H9 (cell line): ENCODE measurements at regions not wholly inside any gene's neighbourhood (a gene's known extent, or its start where the extent isn't known, plus 50 kb on each side); places are given as distances from the start of the nearest gene placed in this dataset.

ENCODE experiments used
- DNase-seq: peaks from one replicate; pipeline ENCODE4 v3.0.0-alpha.2; 2017
- H2AFZ ChIP-seq: one replicate; pipeline ENCODE4 v1.6.1; 2013; ENCODE audit warnings: mild to moderate bottlenecking, low read length, control low read depth, moderate library complexity
- H2AK5ac ChIP-seq: 2 replicates; pipeline ENCODE4 v1.6.1; 2013; ENCODE audit warnings: low read length, control low read depth, mixed read lengths; ENCODE audit not compliant: insufficient read length
- H2BK120ac ChIP-seq: one replicate; pipeline ENCODE4 v1.6.1; 2013; ENCODE audit warnings: low read depth, mild to moderate bottlenecking, low read length, control low read depth, inconsistent platforms; ENCODE audit not compliant: poor library complexity, severe bottlenecking
- H2BK12ac ChIP-seq: 2 replicates; pipeline ENCODE4 v1.6.1; 2013; ENCODE audit warnings: low read length, control low read depth, mixed read lengths, low read depth; ENCODE audit not compliant: insufficient read length
- H2BK15ac ChIP-seq: 2 replicates; pipeline ENCODE4 v1.6.1; 2013; ENCODE audit warnings: low read depth, low read length, control low read depth
- H2BK20ac ChIP-seq: one replicate; pipeline ENCODE4 v1.6.1; 2013; ENCODE audit warnings: low read depth, mild to moderate bottlenecking, low read length, control low read depth, inconsistent platforms; ENCODE audit not compliant: poor library complexity, severe bottlenecking
- H2BK5ac ChIP-seq: 2 replicates; pipeline ENCODE4 v1.6.1; 2013; ENCODE audit warnings: low read length, control low read depth, mixed read lengths; ENCODE audit not compliant: insufficient read length
- H3K14ac ChIP-seq: 2 replicates; pipeline ENCODE4 v1.6.1; 2013; ENCODE audit warnings: low read length, control low read depth; ENCODE audit not compliant: insufficient read depth
- H3K18ac ChIP-seq: 2 replicates; pipeline ENCODE4 v1.6.1; 2013; ENCODE audit warnings: low read depth, mild to moderate bottlenecking, mixed read lengths, low read length, control low read depth; ENCODE audit not compliant: insufficient read length
- H3K23ac ChIP-seq: 2 replicates; pipeline ENCODE4 v1.6.1; 2013; ENCODE audit warnings: low read length, control low read depth, mixed read lengths, low read depth; ENCODE audit not compliant: insufficient read length
- H3K23me2 ChIP-seq: 2 replicates; pipeline ENCODE4 v1.6.1; 2013; ENCODE audit warnings: low read depth, mild to moderate bottlenecking, mixed read lengths, low read length, control low read depth; ENCODE audit not compliant: insufficient read length, poor library complexity, severe bottlenecking
- H3K27ac ChIP-seq: 2 replicates; pipeline ENCODE4 v1.5.1; 2013; ENCODE audit warnings: low read length, control low read depth, mixed read lengths, low read depth; ENCODE audit not compliant: insufficient read length
- H3K27me3 ChIP-seq: 2 replicates; pipeline ENCODE4 v1.6.1; 2013; ENCODE audit warnings: low read length, control low read depth, inconsistent platforms; ENCODE audit not compliant: insufficient read depth
- H3K4ac ChIP-seq: 2 replicates; pipeline ENCODE4 v1.6.1; 2013; ENCODE audit warnings: low read depth, mild to moderate bottlenecking, control low read depth, inconsistent platforms, low read length, moderate library complexity
- H3K4me1 ChIP-seq: 2 replicates; pipeline ENCODE4 v1.6.1; 2013; ENCODE audit warnings: low read length, control low read depth, inconsistent platforms; ENCODE audit not compliant: insufficient read depth
- H3K4me2 ChIP-seq: 2 replicates; pipeline ENCODE4 v1.6.1; 2013; ENCODE audit warnings: low read length, control low read depth, mixed read lengths; ENCODE audit not compliant: insufficient read length, insufficient read depth
- H3K56ac ChIP-seq: 2 replicates; pipeline ENCODE4 v1.6.1; 2013; ENCODE audit warnings: low read depth, mild to moderate bottlenecking, mixed read lengths, low read length, control low read depth; ENCODE audit not compliant: insufficient read length
- H3K79me1 ChIP-seq: 2 replicates; pipeline ENCODE4 v1.6.1; 2013; ENCODE audit warnings: low read depth, mild to moderate bottlenecking, moderate library complexity, low read length, control low read depth, inconsistent platforms; ENCODE audit not compliant: insufficient read depth, poor library complexity, severe bottlenecking
- H3K79me2 ChIP-seq: 2 replicates; pipeline ENCODE4 v1.6.1; 2013; ENCODE audit warnings: low read length, control low read depth, inconsistent platforms; ENCODE audit not compliant: insufficient read depth
- H3K9ac ChIP-seq: 2 replicates; pipeline ENCODE4 v1.6.1; 2013; ENCODE audit warnings: low read length, control low read depth, mixed read lengths; ENCODE audit not compliant: insufficient read length; ENCODE audit errors: extremely low read depth
- H3K9me3 ChIP-seq: one replicate; pipeline ENCODE4 v1.6.1; 2013; ENCODE audit warnings: low read depth, low read length, inconsistent platforms; ENCODE audit not compliant: control insufficient read depth
- H3T11ph ChIP-seq: one replicate; pipeline ENCODE4 v1.6.1; 2013; ENCODE audit warnings: mild to moderate bottlenecking, low read length, control low read depth, inconsistent platforms
- H4K20me1 ChIP-seq: one replicate; pipeline ENCODE4 v1.6.1; 2013; ENCODE audit not compliant: control insufficient read depth, insufficient read length, insufficient read depth
- H4K5ac ChIP-seq: 2 replicates; pipeline ENCODE4 v1.6.1; 2013; ENCODE audit warnings: low read depth, mild to moderate bottlenecking, mixed read lengths, low read length, control low read depth; ENCODE audit not compliant: insufficient read length
- H4K8ac ChIP-seq: replicated peaks from 2 replicates; pipeline ENCODE4 v1.6.1; 2013; ENCODE audit warnings: low read length, control low read depth, mixed read lengths, low read depth; ENCODE audit not compliant: insufficient read length
- H4K91ac ChIP-seq: 2 replicates; pipeline ENCODE4 v1.6.1; 2013; ENCODE audit warnings: low read depth, mild to moderate bottlenecking, moderate library complexity, mixed read lengths, low read length, control low read depth; ENCODE audit not compliant: insufficient read length
- H3K27ac Mint-ChIP-seq, 3 experiments: 2 replicates in 2 of 3; 3 replicates in 1 of 3; pipeline ENCODE4 v1.8.0; 2020 to 2021; ENCODE audit warnings: mixed read lengths in 3 of 3, mild to moderate bottlenecking in 1 of 3, moderate library complexity in 1 of 3
- H3K27me3 Mint-ChIP-seq: 2 replicates; pipeline ENCODE4 v1.8.0; 2021; ENCODE audit warnings: low read depth, mild to moderate bottlenecking, moderate library complexity, mixed read lengths
- H3K36me3 Mint-ChIP-seq, 3 experiments: 2 replicates in 2 of 3; 3 replicates in 1 of 3; pipeline ENCODE4 v1.8.0; 2020 to 2021; ENCODE audit warnings: low read depth in 3 of 3, mixed read lengths in 3 of 3; ENCODE audit not compliant: insufficient read depth in 1 of 3
- H3K4me1 Mint-ChIP-seq, 2 experiments: 2 replicates each; pipeline ENCODE4 v1.8.0; 2020; ENCODE audit warnings: mixed read lengths in 2 of 2
- H3K4me3 Mint-ChIP-seq, 2 experiments: 2 replicates in 1 of 2; 3 replicates in 1 of 2; pipeline ENCODE4 v1.8.0; 2020 to 2021; ENCODE audit warnings: mild to moderate bottlenecking in 2 of 2, mixed read lengths in 2 of 2, moderate library complexity in 1 of 2
- H3K9me3 Mint-ChIP-seq, 2 experiments: 2 replicates in 1 of 2; 3 replicates in 1 of 2; pipeline ENCODE4 v1.8.0; 2020; ENCODE audit warnings: mild to moderate bottlenecking in 2 of 2, mixed read lengths in 2 of 2, moderate library complexity in 1 of 2
- WGBS: extraction: QIAGEN DNeasy Blood & Tissue Kit; methylation state at CpG from one replicate; pipeline ENCODE4 v1.1.7; 2013; ENCODE audit warnings: missing lambda C conversion rate, low lambda C conversion rate, mixed read lengths; ENCODE audit not compliant: insufficient read length; ENCODE audit errors: extremely low coverage; 5-methylcytosine and 5-hydroxymethylcytosine counted together
- TF ChIP-seq, protein P1 (sequence below): fragments of 200-600 bp; sonication (generic); conservative IDR thresholded peaks from 3 replicates; pipeline ENCODE4 v1.8.0; 2021; ENCODE audit warnings: antibody characterized with exemption, mild to moderate bottlenecking

DNA sequence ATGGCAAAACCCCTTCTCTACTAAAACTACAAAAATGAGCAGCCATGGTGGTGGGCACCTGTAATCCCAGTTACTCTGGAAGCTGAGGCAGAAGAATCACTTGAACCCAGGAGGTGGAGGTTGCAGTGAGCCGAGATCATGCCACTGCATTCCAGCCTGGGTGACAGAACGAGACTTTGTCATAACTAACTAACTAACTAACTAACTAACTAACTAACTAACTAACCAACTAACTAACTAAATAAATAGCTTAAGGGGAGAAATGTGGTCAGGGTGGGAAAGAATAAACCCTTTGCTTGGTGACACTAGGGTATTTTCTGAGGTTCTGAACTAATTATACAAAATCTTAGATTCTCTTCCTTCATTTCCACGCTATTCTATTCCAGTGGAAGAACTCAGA lies 184.4 kb upstream of the MEF2C start:
- H3K4me3 Mint-ChIP-seq: no peak overlapping the region
- H4K20me1 ChIP-seq: no peaks in the 10 kb centered on the region
- no peak overlapping the region for H4K5ac ChIP-seq
- H3K9me3 Mint-ChIP-seq: no peaks in the 10 kb centered on the region
- no peaks in the 10 kb centered on the region for H3K23me2 ChIP-seq
- no peak overlapping the region for H2AK5ac ChIP-seq
- H3K9ac ChIP-seq: no peak overlapping the region
- H3K4me2 ChIP-seq: no peak overlapping the region
- no peak overlapping the region for H3T11ph ChIP-seq
- no peaks in the 10 kb centered on the region for H3K9me3 ChIP-seq
- H3K4ac ChIP-seq: no peak overlapping the region
- no CpG with 5 or more reads among the region's 3 CpGs for WGBS
- no peaks in the 10 kb centered on the region for H3K79me2 ChIP-seq
- H3K4me1 ChIP-seq: no peaks in the 10 kb centered on the region; the same call in 1 of the 2 replicates
- no peak overlapping the region for H2BK12ac ChIP-seq
- no peak overlapping the region for H4K8ac ChIP-seq
- H3K27me3 Mint-ChIP-seq: no peaks in the 10 kb centered on the region
- H3K18ac ChIP-seq: no peak overlapping the region
- no peak overlapping the region for H2BK15ac ChIP-seq
- H2BK20ac ChIP-seq: no peak overlapping the region
- H3K56ac ChIP-seq: no peak overlapping the region
- H2AFZ ChIP-seq: no peak overlapping the region
- H3K36me3 Mint-ChIP-seq: no peaks in the 10 kb centered on the region
- no peak overlapping the region for H2BK120ac ChIP-seq
- no peaks in the 10 kb centered on the region for H3K27me3 ChIP-seq
- TF ChIP-seq, protein P1, sequence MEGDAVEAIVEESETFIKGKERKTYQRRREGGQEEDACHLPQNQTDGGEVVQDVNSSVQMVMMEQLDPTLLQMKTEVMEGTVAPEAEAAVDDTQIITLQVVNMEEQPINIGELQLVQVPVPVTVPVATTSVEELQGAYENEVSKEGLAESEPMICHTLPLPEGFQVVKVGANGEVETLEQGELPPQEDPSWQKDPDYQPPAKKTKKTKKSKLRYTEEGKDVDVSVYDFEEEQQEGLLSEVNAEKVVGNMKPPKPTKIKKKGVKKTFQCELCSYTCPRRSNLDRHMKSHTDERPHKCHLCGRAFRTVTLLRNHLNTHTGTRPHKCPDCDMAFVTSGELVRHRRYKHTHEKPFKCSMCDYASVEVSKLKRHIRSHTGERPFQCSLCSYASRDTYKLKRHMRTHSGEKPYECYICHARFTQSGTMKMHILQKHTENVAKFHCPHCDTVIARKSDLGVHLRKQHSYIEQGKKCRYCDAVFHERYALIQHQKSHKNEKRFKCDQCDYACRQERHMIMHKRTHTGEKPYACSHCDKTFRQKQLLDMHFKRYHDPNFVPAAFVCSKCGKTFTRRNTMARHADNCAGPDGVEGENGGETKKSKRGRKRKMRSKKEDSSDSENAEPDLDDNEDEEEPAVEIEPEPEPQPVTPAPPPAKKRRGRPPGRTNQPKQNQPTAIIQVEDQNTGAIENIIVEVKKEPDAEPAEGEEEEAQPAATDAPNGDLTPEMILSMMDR: no peak
- H3K4me1 Mint-ChIP-seq: peaks cover 4 to 5% of the 10 kb centered on the region in 2 experiments
- no peak overlapping the region for H3K27ac Mint-ChIP-seq
- DNase-seq: no peak
- no peak overlapping the region for H4K91ac ChIP-seq
- H3K79me1 ChIP-seq: no peaks in the 10 kb centered on the region
- no peak overlapping the region for H2BK5ac ChIP-seq
- no peak overlapping the region for H3K23ac ChIP-seq
- H3K14ac ChIP-seq: no peak overlapping the region
- no peak overlapping the region for H3K27ac ChIP-seq
